CD1c-positive myeloid dendritic cell (primary cell): ENCODE measurements at regions not wholly inside any gene's neighbourhood (a gene's known extent, or its start where the extent isn't known, plus 50 kb on each side); places are given as distances from the start of the nearest gene placed in this dataset.

Experiments
- DNase-seq: peaks from one replicate; pipeline ENCODE4 v3.0.0-alpha.2; 2016; ENCODE audit errors: extremely low spot score

DNA sequence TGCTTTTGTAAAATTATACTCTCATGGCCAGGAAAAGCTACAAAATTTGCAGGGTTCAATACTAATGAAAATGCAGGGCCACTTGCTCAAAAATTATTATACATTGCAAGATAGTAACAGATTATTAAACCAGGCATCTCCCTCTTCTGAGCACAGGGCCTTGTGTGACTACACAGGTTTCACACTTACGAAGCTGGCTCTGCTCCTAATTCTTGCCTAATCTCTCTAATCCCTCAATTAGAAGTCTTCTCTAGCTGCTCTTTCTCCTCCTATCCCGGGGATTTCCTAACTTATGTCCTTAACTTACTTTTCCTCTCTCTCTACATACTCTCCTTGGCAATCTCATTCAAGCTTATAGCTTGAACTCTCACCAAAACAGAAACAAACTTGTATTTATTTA is 168.3 kb downstream of the AREG start:
- DNase-seq = no peak

GRCh38 chr4:74615411-74615810 is 170.5 kb downstream of the AREG start:
- no peak for DNase-seq

DNA sequence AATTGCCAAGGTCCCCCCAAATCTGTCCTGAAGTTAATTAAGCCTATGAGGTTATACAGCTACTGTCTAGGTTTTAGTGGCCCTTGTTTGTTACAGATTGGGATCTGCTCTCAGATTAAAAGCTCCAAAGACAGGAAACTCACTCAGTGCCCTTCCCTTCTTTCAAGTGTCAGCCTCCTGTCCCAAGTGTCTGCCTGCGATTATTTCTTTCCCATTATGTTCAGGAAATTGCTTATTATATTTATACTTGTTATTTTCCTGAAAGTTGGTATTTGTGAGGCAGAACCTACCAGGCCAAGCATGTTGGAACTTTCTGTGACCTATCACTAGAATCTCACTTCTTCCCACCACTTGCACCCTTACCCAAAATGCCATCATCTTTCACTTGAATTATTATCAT is 173.2 kb downstream of the AREG start:
- no peak for DNase-seq

DNA sequence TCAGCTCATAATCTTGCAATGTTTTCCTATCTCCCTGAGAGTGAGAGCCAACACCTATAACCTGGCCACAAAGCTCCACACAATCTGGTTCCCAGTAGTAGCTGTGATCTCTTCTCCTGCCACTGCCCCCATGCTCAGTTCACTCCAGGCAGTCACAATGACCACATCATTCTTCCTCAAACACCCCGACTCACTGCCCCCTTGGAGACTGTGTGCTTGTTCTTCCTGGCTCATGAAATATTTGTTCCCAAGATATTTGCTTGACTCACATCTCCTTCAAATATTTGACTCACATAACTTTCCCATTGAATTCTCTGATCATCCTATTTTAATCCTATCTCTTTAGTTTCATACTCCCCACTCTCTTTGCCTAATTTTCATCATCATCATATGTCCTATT is 173.7 kb downstream of the AREG start:
- no peak for DNase-seq

GRCh38 chr4:74619931-74620702 is 174.2 kb downstream of the BTC start:
- no peak for DNase-seq

DNA sequence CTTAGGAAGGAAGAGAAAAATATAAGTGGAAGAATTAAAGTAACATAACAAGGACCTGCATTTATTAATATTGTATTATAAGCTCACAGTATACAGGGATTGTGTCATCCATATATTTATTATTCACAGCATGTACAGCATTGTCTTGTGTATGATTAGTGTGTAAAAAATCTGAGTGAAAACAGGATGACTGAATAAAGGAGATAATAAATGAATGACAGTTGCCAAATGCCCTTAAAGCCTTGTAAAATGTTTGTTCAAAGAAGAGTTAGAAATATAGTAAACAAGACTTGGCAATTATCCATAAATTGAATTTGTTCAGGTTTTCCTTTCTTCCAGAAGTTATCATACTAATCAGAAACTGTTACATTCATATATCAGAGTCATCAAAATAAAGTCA is 172.7 kb downstream of the BTC start:
- no peak for DNase-seq

DNA sequence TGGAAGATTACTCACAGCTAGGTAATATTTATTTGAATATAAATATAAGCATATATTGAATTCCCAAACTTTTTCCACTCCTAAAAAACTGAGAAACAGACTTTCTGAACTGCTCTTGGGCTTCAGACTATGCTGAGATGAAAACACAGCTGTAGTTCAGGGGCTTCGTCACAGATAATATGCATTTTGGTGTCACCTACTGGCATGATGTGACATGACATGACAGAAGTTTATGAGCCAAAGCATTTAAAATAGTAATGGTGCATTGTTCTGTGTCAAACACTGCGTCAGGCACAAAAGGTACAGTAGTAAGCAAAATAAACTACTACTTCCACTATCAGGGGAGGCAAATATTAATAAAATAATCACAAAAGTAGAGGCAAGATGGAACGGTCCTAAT is 171.3 kb downstream of the BTC start:
- DNase-seq = peak; percentile 45

- DNase-seq = peak; percentile 75
Measured at GRCh38 chr4:74624351-74625151, 169.8 kb downstream of the BTC start.

- DNase-seq = no peak
Measured at GRCh38 chr4:74625981-74626380, 168.3 kb downstream of the BTC start.

DNA sequence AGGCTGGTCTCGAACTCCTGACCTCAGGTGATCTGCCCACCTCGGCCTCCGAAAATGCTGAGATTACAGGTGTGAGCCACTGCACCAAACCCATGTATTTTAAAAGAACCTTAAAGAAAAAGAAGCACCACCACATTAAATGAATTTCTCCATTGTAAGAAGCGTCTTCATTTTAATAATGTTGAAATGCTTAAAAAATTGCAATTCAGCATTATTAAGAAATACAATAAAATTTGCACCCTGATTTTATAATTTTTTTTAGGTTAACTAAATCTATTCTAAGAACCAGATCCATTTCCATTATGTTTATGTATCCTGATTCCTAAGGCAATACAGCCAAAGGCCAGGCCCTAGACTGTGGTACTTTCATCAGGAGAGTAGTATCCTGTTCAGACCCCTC is 167.2 kb downstream of the BTC start:
- DNase-seq = no peak

- DNase-seq = no peak
Measured at GRCh38 chr4:74627504-74627903, 166.8 kb downstream of the BTC start.

- peak; percentile 89 for DNase-seq
Measured at GRCh38 chr4:74628852-74629620, 165.3 kb downstream of the BTC start.

DNA sequence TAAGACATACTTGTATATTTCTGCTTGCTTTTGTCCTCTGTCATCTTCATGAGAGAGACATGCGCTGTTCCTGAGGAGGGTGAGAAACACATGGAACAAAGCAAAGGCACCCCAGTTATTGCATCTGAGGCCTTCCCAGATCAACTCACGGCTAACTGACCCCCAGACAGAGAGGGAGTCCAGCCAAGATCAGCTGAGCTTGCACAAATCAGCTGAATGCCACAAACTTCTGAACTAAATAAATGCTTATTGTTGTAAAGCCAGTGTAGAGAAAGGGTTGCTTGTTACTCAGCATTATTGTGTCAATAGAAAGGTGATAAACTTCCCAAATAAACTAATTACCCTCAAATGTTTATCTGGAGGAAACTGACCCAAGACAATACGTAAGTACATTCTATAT is 163.8 kb downstream of the BTC start:
- no peak for DNase-seq

DNA sequence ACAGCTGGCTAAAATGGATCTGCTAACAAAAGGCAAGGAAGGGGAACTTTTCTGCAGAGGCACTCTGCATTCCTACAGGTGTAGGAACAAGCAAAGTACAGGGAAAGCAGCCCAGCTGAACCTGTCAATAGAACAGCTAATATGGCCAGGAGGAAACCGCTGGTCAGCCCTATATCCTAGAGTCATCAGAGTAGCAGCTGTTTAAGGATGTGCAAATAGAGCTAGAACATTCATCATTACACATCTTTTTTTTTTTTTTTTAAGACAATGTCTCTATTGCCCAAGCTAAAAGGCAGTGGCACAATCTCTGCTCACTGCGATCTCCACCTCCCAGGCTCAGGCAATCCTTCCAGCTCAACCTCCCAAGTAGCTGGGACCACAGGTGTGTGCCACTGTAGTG is 163.0 kb downstream of the BTC start:
- no peak for DNase-seq

GRCh38 chr4:74631988-74632387 is 162.3 kb downstream of the BTC start:
- no peak for DNase-seq

DNA sequence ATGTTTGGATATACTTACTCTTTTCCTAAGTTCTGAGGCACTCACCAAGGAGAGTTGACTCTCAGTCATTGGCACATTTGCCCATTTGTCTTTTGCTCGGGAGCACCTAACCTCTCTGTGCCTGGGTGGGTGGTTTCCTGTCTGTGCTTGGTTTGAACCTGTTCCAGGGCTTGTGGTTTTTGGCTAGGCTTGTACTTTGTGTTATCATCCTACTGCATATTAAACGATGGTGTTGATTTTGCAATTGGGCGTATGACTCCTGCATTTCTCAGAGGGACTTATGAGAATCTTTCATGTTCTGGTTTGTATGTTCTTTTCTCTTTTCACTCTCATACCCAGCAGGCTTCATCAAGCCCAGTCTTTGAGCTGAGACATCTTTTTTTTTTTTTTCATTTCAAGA is 161.7 kb downstream of the BTC start:
- peak; percentile 57 for DNase-seq

DNA sequence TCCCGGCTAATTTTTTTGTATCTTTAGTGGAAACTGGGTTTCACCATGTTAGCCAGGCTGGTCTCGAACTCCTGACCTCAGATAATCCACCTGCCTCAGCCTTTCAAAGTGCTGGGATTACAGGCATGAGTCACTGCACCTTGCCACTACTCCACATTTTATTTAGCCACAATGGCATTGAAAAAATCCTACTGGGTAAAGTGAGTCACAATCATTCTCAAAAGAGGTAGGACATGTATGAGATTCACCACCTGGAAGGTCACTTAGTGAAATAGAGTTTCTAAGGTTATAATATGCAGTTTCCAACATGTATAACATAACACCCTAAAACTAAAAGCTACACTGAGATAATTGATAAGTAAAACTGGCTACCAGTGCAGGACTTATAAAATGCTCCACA is 159.2 kb downstream of the BTC start:
- DNase-seq = no peak

- DNase-seq = no peak
Measured at GRCh38 chr4:74635490-74636123, 158.7 kb downstream of the BTC start.

GRCh38 chr4:74638001-74638400 is 156.3 kb downstream of the BTC start:
- DNase-seq = no peak

GRCh38 chr4:74638689-74639088 is 155.6 kb downstream of the BTC start:
- DNase-seq = no peak

DNA sequence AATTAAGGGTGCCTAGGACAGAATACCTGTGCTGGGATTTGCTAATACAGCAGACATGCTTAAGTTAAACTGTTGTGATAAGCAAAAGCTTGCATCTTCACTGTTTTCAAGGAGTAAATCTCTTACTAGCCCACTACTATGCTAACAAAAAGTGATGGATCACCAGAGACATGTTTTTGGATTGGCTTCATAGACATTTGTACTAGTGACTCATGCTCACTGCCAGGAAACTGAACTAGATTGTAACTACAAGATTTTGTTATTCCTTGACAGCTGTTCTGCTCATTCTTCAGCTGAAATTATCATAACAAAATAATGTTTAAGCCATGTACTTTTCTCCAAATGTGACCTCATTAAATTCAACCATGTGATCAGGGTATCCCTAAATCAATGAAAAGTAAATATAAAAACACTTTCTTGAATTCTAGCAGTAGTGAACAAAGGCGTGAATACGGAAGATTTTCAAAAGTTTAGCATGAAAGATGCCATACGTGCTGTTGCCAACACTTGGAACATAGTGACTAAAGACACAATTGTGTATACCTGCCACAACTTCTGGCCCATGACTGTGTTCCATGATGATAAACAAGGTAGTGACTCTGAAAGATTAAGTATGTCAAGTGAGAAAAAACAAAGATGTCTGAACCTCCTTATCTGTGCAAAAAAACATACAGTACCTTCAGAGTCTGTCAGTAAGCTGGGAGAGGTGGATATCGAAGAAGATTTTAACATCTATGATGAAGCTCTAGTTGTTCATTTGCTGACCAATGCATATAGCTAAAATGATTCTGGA is 154.0 kb downstream of the BTC start:
- no peak for DNase-seq
